ENCODE measurements at regions not wholly inside any gene's neighbourhood (a gene's known extent, or its start where the extent isn't known, plus 50 kb on each side); places are given as distances from the start of the nearest gene placed in this dataset.

- H3K9me3 ChIP-seq (ENCODE audit: control insufficient read depth, low read length, poor library complexity, severe bottlenecking): no peaks in the 10 kb centered on the region
- Mint-ChIP-seq H3K4me3 (no peak overlapping the region), H3K4me1 (peaks cover 2% of the 10 kb centered on the region), H3K36me3 (ENCODE audit: low read depth) (peaks cover 3% of the 10 kb centered on the region), H3K27ac (no peak overlapping the region), H3K27me3 (peaks cover 22% of the 10 kb centered on the region)
- no peak for DNase-seq
- ATAC-seq: no peak
Measured at GRCh38 chr19:31014668-31015067, 334.6 kb downstream of the TSHZ3 start.

- no peaks in the 10 kb centered on the region for H3K9me3 ChIP-seq (ENCODE audit: control insufficient read depth, low read length, poor library complexity, severe bottlenecking)
- ATAC-seq (no peak), DNase-seq (no peak)
- Mint-ChIP-seq H3K4me3 (no peak overlapping the region), H3K4me1 (peaks cover 2% of the 10 kb centered on the region), H3K27me3 (peaks cover 22% of the 10 kb centered on the region), H3K27ac (no peak overlapping the region), H3K36me3 (ENCODE audit: low read depth) (peaks cover 3% of the 10 kb centered on the region)
Measured at GRCh38 chr19:31013384-31014020, 335.7 kb downstream of the TSHZ3 start.

- no peak overlapping the region for H3K27ac Mint-ChIP-seq
- H3K9me3 ChIP-seq (ENCODE audit: control insufficient read depth, low read length, poor library complexity, severe bottlenecking): peaks cover 2% of the 10 kb centered on the region
- ATAC-seq: no peak
- H3K4me1 Mint-ChIP-seq: no peaks in the 10 kb centered on the region
- H3K36me3 Mint-ChIP-seq (ENCODE audit: low read depth): no peaks in the 10 kb centered on the region
- no peak for DNase-seq
- no peak overlapping the region for H3K4me3 Mint-ChIP-seq
- peaks cover 6% of the 10 kb centered on the region for H3K27me3 Mint-ChIP-seq
Measured at GRCh38 chr19:31002518-31003244, 346.6 kb downstream of the TSHZ3 start.

GRCh38 chr19:31001991-31002390, 347.2 kb downstream of the TSHZ3 start:
- peaks cover 2% of the 10 kb centered on the region for H3K9me3 ChIP-seq (ENCODE audit: control insufficient read depth, low read length, poor library complexity, severe bottlenecking)
- peaks cover 11% of the 10 kb centered on the region for H3K27me3 Mint-ChIP-seq
- ATAC-seq (no peak), DNase-seq (no peak)
- no peak overlapping the region for H3K4me3 Mint-ChIP-seq
- H3K4me1 Mint-ChIP-seq: no peaks in the 10 kb centered on the region
- no peak overlapping the region for H3K27ac Mint-ChIP-seq
- no peaks in the 10 kb centered on the region for H3K36me3 Mint-ChIP-seq (ENCODE audit: low read depth)

- no peak for DNase-seq
- Mint-ChIP-seq H3K27me3 (peaks cover 14% of the 10 kb centered on the region), H3K36me3 (ENCODE audit: low read depth) (no peaks in the 10 kb centered on the region), H3K4me3 (no peak overlapping the region), H3K27ac (no peak overlapping the region), H3K4me1 (no peaks in the 10 kb centered on the region)
- ATAC-seq: no peak
- H3K9me3 ChIP-seq (ENCODE audit: control insufficient read depth, low read length, poor library complexity, severe bottlenecking): peaks cover 2% of the 10 kb centered on the region
Measured at GRCh38 chr19:31000913-31001312, 348.3 kb downstream of the TSHZ3 start.

GRCh38 chr19:30999726-31000125, 349.5 kb downstream of the TSHZ3 start:
- no peak overlapping the region for H3K4me3 Mint-ChIP-seq
- no peak for DNase-seq
- no peak overlapping the region for H3K27ac Mint-ChIP-seq
- peaks cover 19% of the 10 kb centered on the region for H3K27me3 Mint-ChIP-seq
- H3K36me3 Mint-ChIP-seq (ENCODE audit: low read depth): no peaks in the 10 kb centered on the region
- H3K4me1 Mint-ChIP-seq: no peaks in the 10 kb centered on the region
- peaks cover 2% of the 10 kb centered on the region for H3K9me3 ChIP-seq (ENCODE audit: control insufficient read depth, low read length, poor library complexity, severe bottlenecking)
- ATAC-seq: no peak

- Mint-ChIP-seq H3K36me3 (ENCODE audit: low read depth) (no peaks in the 10 kb centered on the region), H3K27ac (no peak overlapping the region), H3K4me1 (no peaks in the 10 kb centered on the region), H3K4me3 (no peak overlapping the region), H3K27me3 (peaks cover 19% of the 10 kb centered on the region)
- ATAC-seq (no peak), DNase-seq (no peak)
- no peaks in the 10 kb centered on the region for H3K9me3 ChIP-seq (ENCODE audit: control insufficient read depth, low read length, poor library complexity, severe bottlenecking)
Measured at GRCh38 chr19:30997222-30997621, 352.0 kb downstream of the TSHZ3 start.

GRCh38 chr19:30978639-30979038, 370.6 kb downstream of the TSHZ3 start:
- H3K27me3 Mint-ChIP-seq: peaks cover 13% of the 10 kb centered on the region
- no peaks in the 10 kb centered on the region for H3K9me3 ChIP-seq (ENCODE audit: control insufficient read depth, low read length, poor library complexity, severe bottlenecking)
- peaks cover 3% of the 10 kb centered on the region for H3K36me3 Mint-ChIP-seq (ENCODE audit: low read depth)
- H3K27ac Mint-ChIP-seq: no peak overlapping the region
- DNase-seq (no peak), ATAC-seq (no peak)
- no peaks in the 10 kb centered on the region for H3K4me1 Mint-ChIP-seq
- no peak overlapping the region for H3K4me3 Mint-ChIP-seq

- no peaks in the 10 kb centered on the region for H3K4me1 Mint-ChIP-seq
Measured at GRCh38 chr19:30969591-30969990, 379.6 kb downstream of the TSHZ3 start.

GRCh38 chr19:30968841-30969399, 380.3 kb downstream of the TSHZ3 start:
- Mint-ChIP-seq H3K27ac (no peak overlapping the region), H3K27me3 (peaks cover 6% of the 10 kb centered on the region), H3K36me3 (ENCODE audit: low read depth) (peaks cover under 1% of the 10 kb centered on the region), H3K4me3 (no peak overlapping the region), H3K4me1 (no peaks in the 10 kb centered on the region)
- H3K9me3 ChIP-seq (ENCODE audit: control insufficient read depth, low read length, poor library complexity, severe bottlenecking): no peaks in the 10 kb centered on the region
- ATAC-seq (no peak), DNase-seq (no peak)

More at GRCh38 chr19:30969591-30969990, 379.6 kb downstream of the TSHZ3 start:
- H3K4me3 Mint-ChIP-seq: no peak overlapping the region
- no peak overlapping the region for H3K27ac Mint-ChIP-seq
- H3K27me3 Mint-ChIP-seq: peaks cover 11% of the 10 kb centered on the region
- no peak for DNase-seq
- no peaks in the 10 kb centered on the region for H3K9me3 ChIP-seq (ENCODE audit: control insufficient read depth, low read length, poor library complexity, severe bottlenecking)
- no peak for ATAC-seq
- H3K36me3 Mint-ChIP-seq (ENCODE audit: low read depth): peaks cover 3% of the 10 kb centered on the region

GRCh38 chr19:30968210-30968609, 381.0 kb downstream of the TSHZ3 start:
- H3K36me3 Mint-ChIP-seq (ENCODE audit: low read depth): no peaks in the 10 kb centered on the region
- no peak overlapping the region for H3K27ac Mint-ChIP-seq
- ATAC-seq (no peak), DNase-seq (no peak)
- H3K9me3 ChIP-seq (ENCODE audit: control insufficient read depth, low read length, poor library complexity, severe bottlenecking): no peaks in the 10 kb centered on the region
- no peaks in the 10 kb centered on the region for H3K27me3 Mint-ChIP-seq
- H3K4me3 Mint-ChIP-seq: no peak overlapping the region
- no peaks in the 10 kb centered on the region for H3K4me1 Mint-ChIP-seq

- H3K27me3 Mint-ChIP-seq: peaks cover 5% of the 10 kb centered on the region
- H3K36me3 Mint-ChIP-seq (ENCODE audit: low read depth): no peaks in the 10 kb centered on the region
- no peaks in the 10 kb centered on the region for H3K9me3 ChIP-seq (ENCODE audit: control insufficient read depth, low read length, poor library complexity, severe bottlenecking)
- H3K4me3 Mint-ChIP-seq: no peak overlapping the region
- DNase-seq (no peak), ATAC-seq (no peak)
- H3K4me1 Mint-ChIP-seq: no peaks in the 10 kb centered on the region
- no peak overlapping the region for H3K27ac Mint-ChIP-seq
Measured at GRCh38 chr19:30966486-30966885, 382.8 kb downstream of the TSHZ3 start.

- Mint-ChIP-seq H3K4me1 (no peaks in the 10 kb centered on the region), H3K36me3 (ENCODE audit: low read depth) (no peaks in the 10 kb centered on the region), H3K4me3 (no peak overlapping the region), H3K27ac (no peak overlapping the region), H3K27me3 (peaks cover 27% of the 10 kb centered on the region)
- no peak for DNase-seq
- H3K9me3 ChIP-seq (ENCODE audit: control insufficient read depth, low read length, poor library complexity, severe bottlenecking): no peaks in the 10 kb centered on the region
- no peak for ATAC-seq
Measured at GRCh38 chr19:30959011-30959410, 390.2 kb downstream of the TSHZ3 start.

All from T-helper 17 cell (primary cell).